PC-9 (cell line): ENCODE measurements at regions not wholly inside any gene's neighbourhood (a gene's known extent, or its start where the extent isn't known, plus 50 kb on each side); places are given as distances from the start of the nearest gene placed in this dataset.

Experiments used
- BruUV-seq: library from RNA; stranded (reverse); fragments of 400-500 nt; replicated peaks from 2 replicates; lab custom pipeline; 2021; lab: Mats Ljungman, UMichigan
- CTCF ChIA-PET: fragments of 300-600 bp; sonication (Branson Sonifier 250); formaldehyde crosslinking; loops from one replicate; lab custom pipeline; 2022; ENCODE audit warnings: antibody characterized with exemption; lab: Charles Lee
- POLR2A ChIA-PET: fragments of 300-600 bp; sonication (Branson Sonifier 250); formaldehyde crosslinking; loops from one replicate; lab custom pipeline; 2022; ENCODE audit warnings: antibody characterized with exemption; ENCODE audit not compliant: unreplicated experiment; lab: Charles Lee
- DNase-seq, 2 experiments: peaks; one replicate each; pipeline versions ENCODE4 v3.0.0 to v3.0.0-alpha.2; 2015 to 2022; ENCODE audit warnings: mixed read lengths in 1 of 2
- H2AFZ ChIP-seq: fragments of 200-600 bp; sonication (generic); 2 replicates; pipeline ENCODE4 v1.8.1; 2017; ENCODE audit warnings: antibody characterized with exemption
- H3F3A ChIP-seq: fragments of 200-600 bp; sonication (generic); 2 replicates; pipeline ENCODE4 v1.8.1; 2017; ENCODE audit warnings: antibody characterized with exemption, mild to moderate bottlenecking, low read depth; ENCODE audit not compliant: insufficient read depth
- H3K27ac ChIP-seq: fragments of 200-600 bp; sonication (generic); 2 replicates; pipeline ENCODE4 v1.6.1; 2016; ENCODE audit warnings: mixed run types
- H3K27me3 ChIP-seq: fragments of 200-600 bp; sonication (generic); 2 replicates; pipeline ENCODE4 v1.6.1; 2016; ENCODE audit warnings: low read depth, mixed run types; ENCODE audit not compliant: insufficient read depth
- H3K36me3 ChIP-seq: fragments of 200-600 bp; sonication (generic); 2 replicates; pipeline ENCODE4 v1.6.1; 2016; ENCODE audit warnings: low read depth, mixed run types
- H3K4me1 ChIP-seq: fragments of 200-600 bp; sonication (generic); replicated peaks from 2 replicates; pipeline ENCODE4 v1.6.1; 2016; ENCODE audit warnings: mixed run types; ENCODE audit not compliant: insufficient read depth
- H3K4me2 ChIP-seq: fragments of 200-600 bp; sonication (generic); 2 replicates; pipeline ENCODE4 v1.6.1; 2017; ENCODE audit warnings: mixed run types
- H3K4me3 ChIP-seq: fragments of 200-600 bp; sonication (generic); 2 replicates; pipeline ENCODE4 v1.6.1; 2016; ENCODE audit warnings: mixed run types
- H3K79me2 ChIP-seq: fragments of 200-600 bp; sonication (generic); 2 replicates; pipeline ENCODE4 v1.6.1; 2017; ENCODE audit warnings: low read depth, mixed run types
- H3K9me2 ChIP-seq: fragments of 200-600 bp; sonication (generic); 2 replicates; pipeline ENCODE4 v1.8.1; 2017; ENCODE audit warnings: mild to moderate bottlenecking; ENCODE audit not compliant: insufficient read depth
- H3K9me3 ChIP-seq: fragments of 200-600 bp; sonication (generic); 2 replicates; pipeline ENCODE4 v1.8.1; 2016; ENCODE audit warnings: low read depth; ENCODE audit not compliant: insufficient read depth
- H4K20me1 ChIP-seq: fragments of 200-600 bp; sonication (generic); 2 replicates; pipeline ENCODE4 v1.8.1; 2017; ENCODE audit not compliant: insufficient read depth
- CTCF ChIP-seq: fragments of 200-600 bp; sonication (generic); conservative IDR thresholded peaks from 2 replicates; pipeline ENCODE4 v1.6.1; 2017; ENCODE audit warnings: mixed run types, antibody characterized with exemption, mild to moderate bottlenecking, moderate library complexity
- EZH2 ChIP-seq: fragments of 200-600 bp; sonication (generic); IDR thresholded peaks from 2 replicates; pipeline ENCODE4 v1.8.0; 2017; ENCODE audit warnings: antibody characterized with exemption, low read depth
- intact Hi-C: fragments of 100-400 bp; cut with micrococcal nuclease; formaldehyde crosslinking; loops from one replicate; pipeline ENCODE4 v1.10.0; 2022; ENCODE audit not compliant: unreplicated experiment

GRCh38 chr14:98197933-98198332 is 1074.1 kb downstream of the BCL11B start:
- no peak overlapping the region for H3K4me3 ChIP-seq
- ChIA-PET POLR2A (no interaction called here), CTCF (no interaction called here)
- H4K20me1 ChIP-seq, result no peaks in the 10 kb centered on the region
- no peak for DNase-seq
- no peak overlapping the region for H3K4me2 ChIP-seq
- no peaks in the 10 kb centered on the region for H3F3A ChIP-seq
- H3K4me1 ChIP-seq, result no peaks in the 10 kb centered on the region
- no peaks in the 10 kb centered on the region for H3K36me3 ChIP-seq
- intact Hi-C loops, result no loop called here
- no peak overlapping the region for H3K27ac ChIP-seq
- TF ChIP-seq EZH2, result no peak
- no peak for TF ChIP-seq CTCF
- H3K27me3 ChIP-seq, result no peaks in the 10 kb centered on the region
- BruUV-seq, result no TSS peak
- H3K9me3 ChIP-seq, result no peaks in the 10 kb centered on the region
- H3K9me2 ChIP-seq, result no peaks in the 10 kb centered on the region
- no peaks in the 10 kb centered on the region for H3K79me2 ChIP-seq
- no peak overlapping the region for H2AFZ ChIP-seq

GRCh38 chr14:98198385-98198784 is 1073.6 kb downstream of the BCL11B start:
- Histone ChIP-seq H3F3A (no peaks in the 10 kb centered on the region), H3K36me3 (no peaks in the 10 kb centered on the region), H3K9me2 (no peaks in the 10 kb centered on the region), H3K79me2 (no peaks in the 10 kb centered on the region), H3K9me3 (no peaks in the 10 kb centered on the region), H3K27me3 (no peaks in the 10 kb centered on the region), H3K4me3 (no peak overlapping the region), H3K4me1 (no peaks in the 10 kb centered on the region), H4K20me1 (no peaks in the 10 kb centered on the region), H3K27ac (no peak overlapping the region), H2AFZ (no peak overlapping the region), H3K4me2 (no peak overlapping the region)
- CTCF ChIA-PET, result no interaction called here
- TF ChIP-seq EZH2 (no peak), CTCF (no peak)
- no TSS peak for BruUV-seq
- POLR2A ChIA-PET, result no interaction called here
- intact Hi-C loops, result no loop called here
- DNase-seq, result no peak

- Histone ChIP-seq H3K36me3 (no peaks in the 10 kb centered on the region), H3K27me3 (no peaks in the 10 kb centered on the region), H3K9me3 (no peaks in the 10 kb centered on the region), H3K4me1 (no peaks in the 10 kb centered on the region), H3F3A (no peaks in the 10 kb centered on the region), H3K4me3 (no peak overlapping the region), H3K79me2 (no peaks in the 10 kb centered on the region), H3K9me2 (no peaks in the 10 kb centered on the region), H4K20me1 (no peaks in the 10 kb centered on the region), H2AFZ (no peak overlapping the region), H3K27ac (no peak overlapping the region), H3K4me2 (no peak overlapping the region)
- intact Hi-C loops, result no loop called here
- ChIA-PET CTCF (no interaction called here), POLR2A (no interaction called here)
- no peak for DNase-seq
- TF ChIP-seq EZH2 (no peak), CTCF (no peak)
- BruUV-seq, result no TSS peak
Observed at GRCh38 chr14:98200601-98201000, 1071.4 kb downstream of the BCL11B start.
